Iris pigment epithelial cell (primary cell): ENCODE measurements at regions not wholly inside any gene's neighbourhood (a gene's known extent, or its start where the extent isn't known, plus 50 kb on each side); places are given as distances from the start of the nearest gene placed in this dataset.

Experiments
- DNase-seq: peaks from one replicate; pipeline ENCODE4 v3.0.0-alpha.2; 2011; ENCODE audit warnings: low read depth

DNA sequence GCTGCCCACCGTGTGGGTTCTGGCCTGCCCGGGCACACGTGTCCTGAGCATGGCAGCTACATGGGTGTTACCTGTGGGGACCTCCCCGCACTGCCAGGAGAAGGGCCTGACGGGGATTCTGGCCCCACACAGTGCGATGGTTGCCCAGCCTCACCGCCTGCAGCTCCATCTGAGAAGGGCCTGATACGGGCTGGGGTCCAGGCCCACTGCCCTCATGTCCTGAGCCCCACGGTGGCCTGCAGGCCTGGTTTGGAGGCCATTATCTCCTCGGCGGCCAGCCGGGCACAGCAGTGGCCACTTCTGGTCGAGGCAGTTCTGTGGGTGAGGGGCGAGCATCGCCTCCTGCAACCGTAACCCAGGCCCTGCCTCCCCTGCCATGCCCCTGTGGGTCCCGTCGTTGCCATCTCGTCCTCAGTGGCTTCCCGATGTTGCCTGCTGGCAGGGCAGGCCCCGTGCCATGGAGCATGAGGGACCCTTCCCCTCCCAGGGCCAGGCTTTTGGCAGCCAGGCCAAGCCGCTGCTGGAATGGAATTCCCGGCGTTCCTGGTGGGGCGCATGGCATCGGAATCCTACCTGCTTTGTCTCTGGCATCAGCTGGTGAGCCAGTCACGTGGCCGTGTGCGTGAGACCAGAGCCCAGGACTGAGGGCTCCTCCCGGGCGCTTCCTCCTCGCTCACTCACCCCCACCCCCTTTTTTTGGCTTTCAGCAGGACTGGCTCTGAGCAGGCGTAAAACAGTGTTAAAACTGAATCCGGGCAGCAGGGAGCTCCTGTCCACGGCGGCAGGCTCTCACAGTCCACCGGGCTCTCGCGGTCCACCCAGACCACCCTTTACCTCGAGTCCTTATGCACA lies 71.9 kb upstream of the PPARA start:
- DNase-seq: no peak

- DNase-seq: no peak
Observed at GRCh38 chr22:46079093-46079860, 71.0 kb upstream of the PPARA start.

DNA sequence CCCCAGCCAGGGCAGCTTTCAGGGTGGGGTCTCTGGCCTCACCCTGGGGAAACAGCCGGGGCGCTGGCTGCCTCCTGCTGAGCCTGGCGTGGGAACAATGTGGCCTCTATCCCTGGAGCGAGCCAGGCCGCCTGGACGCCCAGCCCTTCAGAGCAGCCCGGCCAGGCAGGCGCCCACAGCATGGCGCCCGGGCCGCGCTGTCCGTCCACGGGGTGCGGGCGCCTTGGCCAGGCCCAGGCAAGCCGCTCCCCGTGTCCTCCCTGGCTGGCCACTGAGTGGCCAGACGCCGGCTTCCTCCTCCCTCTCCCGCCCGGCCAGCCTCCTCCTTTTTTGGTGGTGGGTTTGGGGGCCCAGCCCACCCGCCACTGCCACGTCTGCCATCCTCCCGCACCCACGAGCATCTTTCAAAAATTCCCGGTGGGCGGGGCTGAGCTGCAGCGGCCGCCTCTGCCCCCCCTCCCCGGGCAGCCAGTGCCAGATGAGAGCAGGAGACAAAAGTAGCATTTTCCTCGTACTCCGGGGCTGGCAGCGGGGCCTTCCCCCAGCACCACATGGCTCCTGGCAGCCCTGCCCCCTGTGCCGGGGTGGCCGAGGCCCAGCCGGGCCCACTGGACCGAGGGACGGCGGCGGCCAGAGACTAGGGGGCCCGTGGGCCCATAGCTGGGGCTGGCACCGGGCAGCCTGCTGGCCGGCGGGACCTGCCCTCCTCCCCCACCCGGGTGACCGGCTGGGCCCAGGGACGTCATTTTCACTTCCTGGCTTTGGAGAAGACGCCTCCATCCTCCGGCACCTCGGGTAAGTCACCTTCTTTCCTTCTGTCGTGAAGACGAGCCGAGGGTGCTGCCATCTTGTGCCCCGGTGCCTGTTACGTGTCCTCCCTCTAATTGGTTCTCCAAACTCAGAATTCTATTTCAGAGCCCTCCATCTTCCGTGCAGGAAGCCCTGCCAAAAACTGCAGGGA lies 70.2 kb upstream of the PPARA start:
- peak; percentile 52 for DNase-seq

- DNase-seq: no peak
Observed at GRCh38 chr22:46081036-46081830, 69.1 kb upstream of the PPARA start.

GRCh38 chr22:46081831-46082210 lies 68.5 kb upstream of the PPARA start:
- DNase-seq: no peak

DNA sequence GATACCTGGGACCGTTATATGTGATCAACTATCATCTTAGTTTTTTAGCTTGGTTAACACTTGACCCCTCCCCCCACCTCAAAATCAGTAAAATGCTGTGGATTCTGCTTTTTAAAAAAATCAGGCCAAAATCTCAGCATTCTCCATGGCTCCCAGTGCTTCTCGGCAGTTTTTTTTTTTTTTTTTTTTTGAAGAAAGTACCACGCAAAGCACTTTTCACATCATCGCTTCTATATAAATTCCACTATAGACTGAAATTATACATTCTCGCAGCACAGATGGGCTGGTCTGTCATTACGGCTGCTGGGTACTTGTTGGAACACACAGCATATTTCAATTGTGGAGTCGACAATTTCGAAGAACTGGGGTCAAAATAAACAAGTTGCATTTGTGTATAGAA lies 67.7 kb upstream of the PPARA start:
- DNase-seq: no peak

GRCh38 chr22:46083383-46084350 lies 66.7 kb upstream of the PPARA start:
- no peak for DNase-seq

DNA sequence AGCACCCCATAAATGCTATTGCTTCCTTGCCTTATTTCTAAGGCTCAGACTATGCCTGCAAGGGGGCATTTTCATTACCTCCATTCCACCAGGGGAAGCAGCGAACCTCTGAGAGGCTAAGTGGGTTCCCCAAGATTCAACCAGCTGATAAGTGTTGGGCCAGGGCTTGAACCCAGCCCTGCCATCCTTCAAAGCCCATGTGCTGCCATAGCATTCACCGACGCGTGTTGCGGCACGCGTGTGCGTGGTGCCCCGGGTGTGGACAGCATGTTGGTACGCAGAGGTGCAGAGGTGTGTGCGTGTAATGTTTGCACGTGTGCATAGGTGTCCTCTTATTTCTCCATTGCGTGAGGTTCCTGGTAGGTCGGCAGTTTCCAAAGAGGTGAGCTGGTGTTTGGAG lies 66.0 kb upstream of the PPARA start:
- no peak for DNase-seq

- no peak for DNase-seq
Observed at GRCh38 chr22:46084943-46085827, 65.1 kb upstream of the PPARA start.

- no peak for DNase-seq
Observed at GRCh38 chr22:46085828-46086576, 64.3 kb upstream of the PPARA start.

GRCh38 chr22:46086577-46087335 lies 63.6 kb upstream of the PPARA start:
- no peak for DNase-seq

DNA sequence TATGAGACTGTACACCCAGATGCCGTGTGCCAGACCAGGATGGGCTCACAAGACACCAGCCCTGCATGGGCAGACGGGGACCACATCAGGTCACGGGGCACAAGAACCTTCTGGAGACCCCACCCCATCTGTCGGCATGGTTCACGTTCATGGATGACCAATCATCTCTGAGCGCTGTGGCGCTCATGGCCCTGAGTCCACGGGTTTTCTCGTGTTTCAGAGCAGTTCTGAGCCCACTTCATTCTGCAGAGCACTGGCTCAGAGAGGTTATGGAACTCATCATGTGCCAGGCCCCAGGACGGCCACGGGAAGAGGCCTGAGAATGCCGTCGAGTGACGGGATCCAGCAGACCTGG lies 63.0 kb upstream of the PPARA start:
- no peak for DNase-seq

- DNase-seq: peak; percentile 85
Observed at GRCh38 chr22:46087816-46088277, 62.5 kb upstream of the PPARA start.

DNA sequence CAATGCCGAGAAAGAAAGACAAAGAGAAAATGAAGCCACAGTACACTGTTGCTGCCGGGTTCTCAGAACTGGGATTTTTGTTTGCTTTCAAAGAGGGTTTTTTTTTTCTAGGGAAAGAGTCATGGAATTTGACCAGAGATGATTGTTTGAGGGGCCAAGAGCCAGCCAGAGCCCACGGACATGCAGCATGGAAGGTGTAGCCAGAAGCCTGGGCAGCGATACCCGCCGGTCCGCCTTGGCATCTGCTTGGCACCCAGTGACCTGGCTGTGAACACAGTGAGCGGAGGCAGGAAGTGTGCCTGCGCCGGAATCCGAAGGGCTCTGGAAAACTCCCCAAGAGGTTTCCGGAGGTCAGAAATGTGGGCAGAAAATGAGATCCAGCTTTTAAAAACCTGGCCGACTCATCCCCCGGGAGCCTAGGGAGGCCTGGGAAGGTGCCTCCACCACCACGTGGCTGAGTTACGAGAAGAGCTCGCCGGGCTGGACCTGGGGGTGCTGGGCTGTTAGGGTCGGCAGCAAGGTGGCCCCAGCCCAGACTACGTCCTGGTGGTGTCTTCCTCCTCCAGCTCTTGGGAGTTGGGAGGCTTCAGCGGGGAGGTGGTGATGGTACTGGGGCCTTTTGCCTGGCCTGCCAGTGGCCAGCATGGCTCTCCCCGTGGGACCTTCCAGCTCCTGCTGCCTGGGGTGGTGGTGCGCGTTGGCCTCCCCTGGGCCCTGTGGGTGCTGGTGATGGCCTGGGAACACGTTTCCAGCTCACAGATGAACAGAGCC lies 61.6 kb upstream of the PPARA start:
- DNase-seq: peak; percentile 75

DNA sequence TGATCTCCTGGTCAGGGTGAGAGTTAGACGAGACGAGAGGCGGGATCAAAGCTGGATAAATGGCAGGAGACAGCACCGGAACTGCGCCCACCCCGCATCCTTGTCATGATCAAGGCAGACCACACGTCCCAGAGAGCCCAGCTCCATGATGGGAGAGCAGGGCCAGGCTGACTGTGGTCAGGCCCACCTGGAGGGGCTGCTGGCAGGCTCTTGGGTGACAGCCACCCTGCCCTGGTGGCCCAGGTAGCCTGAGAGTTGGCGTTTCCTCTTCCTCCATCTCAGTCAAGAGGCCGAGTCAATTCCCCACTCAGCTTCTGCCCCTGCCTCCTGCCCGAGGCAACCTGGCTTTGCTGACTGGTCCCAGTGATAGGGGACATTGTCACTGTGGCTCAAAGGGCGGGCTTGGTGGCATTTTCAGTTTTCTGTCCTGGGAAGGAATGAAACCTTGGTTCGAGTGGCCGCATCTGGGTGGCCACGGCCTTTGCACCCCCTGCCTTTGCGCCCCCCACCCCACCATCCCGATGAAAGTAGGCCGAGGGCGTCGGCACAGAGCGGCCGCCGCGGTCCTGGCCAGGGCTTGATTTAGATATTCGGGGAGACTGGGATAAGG lies 60.8 kb upstream of the PPARA start:
- no peak for DNase-seq

- DNase-seq: no peak
Observed at GRCh38 chr22:46090036-46090591, 60.2 kb upstream of the PPARA start.
